Spinal cord (tissue), 10 donors: ENCODE measurements at regions not wholly inside any gene's neighbourhood (a gene's known extent, or its start where the extent isn't known, plus 50 kb on each side); places are given as distances from the start of the nearest gene placed in this dataset. TPM values are rescaled to one million over a fixed set of nuclear protein-coding genes. Genes with fewer than 3 reads are reported as not detected.

Source experiments
- DNase-seq, 6 donors: peaks; one replicate each; pipeline versions ENCODE4 v3.0.0 to v3.0.0-alpha.2; 2013 to 2015; ENCODE audit warnings: low spot score in 6 of 6, low read depth in 4 of 6
- H3K27ac ChIP-seq: one replicate; pipeline ENCODE4 v1.5.1; 2013; ENCODE audit warnings: low read depth, low read length, control low read depth
- H3K27me3 ChIP-seq: one replicate; pipeline ENCODE4 v1.6.1; 2013; ENCODE audit warnings: low read length; ENCODE audit not compliant: control insufficient read depth, insufficient read depth
- H3K36me3 ChIP-seq: one replicate; pipeline ENCODE4 v1.6.1; 2013; ENCODE audit warnings: low read length; ENCODE audit not compliant: control insufficient read depth, insufficient read depth
- H3K4me1 ChIP-seq: one replicate; pipeline ENCODE4 v1.6.1; 2013; ENCODE audit warnings: low read length; ENCODE audit not compliant: control insufficient read depth, insufficient read depth
- H3K4me3 ChIP-seq: one replicate; pipeline ENCODE4 v1.5.1; 2013; ENCODE audit warnings: low read depth, low read length, control low read depth
- H3K9me3 ChIP-seq: one replicate; pipeline ENCODE4 v1.6.1; 2013; ENCODE audit warnings: low read length; ENCODE audit not compliant: control insufficient read depth, insufficient read depth
- WGBS: methylation state at CpG from one replicate; pipeline ENCODE4 v1.1.5; 2013; ENCODE audit warnings: missing lambda C conversion rate; ENCODE audit not compliant: insufficient coverage; 5-methylcytosine and 5-hydroxymethylcytosine counted together
- small RNA-seq: library from RNA; depleted of rRNA; stranded (forward); fragments of <200 nt; gene quantifications from one replicate; pipeline ENCODE3, GENCODE V24; 2014; ENCODE audit warnings: low replicate concordance
- donor health status: healthy.

DNA sequence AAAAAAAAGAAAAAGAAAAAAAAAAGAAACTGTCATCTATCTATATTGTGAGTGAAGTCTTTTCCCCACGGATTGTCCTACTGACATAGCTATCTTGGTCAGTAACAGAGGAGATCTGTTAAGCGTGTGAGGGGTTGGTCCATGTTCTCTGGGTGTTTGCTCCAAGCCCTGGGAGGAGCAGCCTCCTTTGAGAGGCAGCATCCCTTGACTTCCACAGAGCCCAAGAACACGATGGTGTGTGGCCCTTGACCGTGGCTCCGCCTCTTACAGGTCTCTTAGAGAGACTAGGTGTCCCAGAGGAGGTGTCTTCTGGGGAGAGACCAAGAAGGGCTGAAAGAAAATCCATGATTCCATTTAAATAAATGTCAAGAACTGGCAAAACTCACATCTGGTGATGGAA, 60.1 kb upstream of the GTSF1L start:
- no peak overlapping the region for H3K4me3 ChIP-seq
- WGBS: no CpG with 5 or more reads among the region's 5 CpGs
- no peaks in the 10 kb centered on the region for H3K4me1 ChIP-seq
- H3K27me3 ChIP-seq: no peaks in the 10 kb centered on the region
- no peak overlapping the region for H3K27ac ChIP-seq
- DNase-seq: no peak
- H3K36me3 ChIP-seq: no peaks in the 10 kb centered on the region
- no peaks in the 10 kb centered on the region for H3K9me3 ChIP-seq

DNA sequence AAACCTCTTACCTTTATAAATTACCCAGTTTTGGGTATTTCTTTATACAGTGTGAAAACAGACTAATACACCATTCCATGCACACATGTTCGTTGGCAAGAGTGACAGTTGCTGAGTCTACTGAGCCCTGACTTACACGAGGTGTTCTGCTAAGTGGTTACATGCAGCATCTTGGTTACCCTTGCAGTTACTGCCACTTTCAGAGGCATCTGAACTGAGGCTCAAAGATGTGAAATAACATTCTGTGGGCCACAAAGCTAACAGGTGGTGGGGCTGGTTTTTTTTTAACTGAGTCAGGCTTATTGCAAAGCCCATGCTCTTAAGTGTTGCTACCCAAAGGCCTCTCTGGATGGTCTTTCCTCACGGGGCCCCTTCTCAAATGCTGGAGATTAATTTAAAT, 54.4 kb upstream of the GTSF1L start:
- DNase-seq: no peak
- Histone ChIP-seq H3K27me3 (no peaks in the 10 kb centered on the region), H3K4me3 (no peak overlapping the region), H3K27ac (no peak overlapping the region), H3K4me1 (no peaks in the 10 kb centered on the region), H3K36me3 (no peaks in the 10 kb centered on the region), H3K9me3 (no peaks in the 10 kb centered on the region)
- WGBS: 74% methylated on average over 2 of the region's 3 CpGs

- 100% methylated on average over 1 of the region's 2 CpGs for WGBS
- no peaks in the 10 kb centered on the region for H3K27me3 ChIP-seq
- no peaks in the 10 kb centered on the region for H3K4me1 ChIP-seq
- H3K36me3 ChIP-seq: no peaks in the 10 kb centered on the region
- no peak overlapping the region for H3K27ac ChIP-seq
- H3K9me3 ChIP-seq: no peaks in the 10 kb centered on the region
- no peak overlapping the region for H3K4me3 ChIP-seq
- DNase-seq: no peak
Measured at GRCh38 chr20:43778375-43778774, 51.6 kb upstream of the GTSF1L start.

GRCh38 chr20:43776691-43777090, 49.9 kb upstream of the GTSF1L start:
- Histone ChIP-seq H3K4me3 (no peak overlapping the region), H3K27me3 (no peaks in the 10 kb centered on the region), H3K4me1 (peaks cover 2% of the 10 kb centered on the region), H3K27ac (no peak overlapping the region), H3K9me3 (no peaks in the 10 kb centered on the region), H3K36me3 (no peaks in the 10 kb centered on the region)
- DNase-seq: no peak
- 92% methylated on average over 1 of the region's 1 CpG for WGBS

Small RNA genes lying in the stretch of these regions (small RNA-seq; reads per million reads assigned to genes)
- gene RNU6-639P: not detected
